ENCODE measurements at regions not wholly inside any gene's neighbourhood (a gene's known extent, or its start where the extent isn't known, plus 50 kb on each side); places are given as distances from the start of the nearest gene placed in this dataset.

DNA sequence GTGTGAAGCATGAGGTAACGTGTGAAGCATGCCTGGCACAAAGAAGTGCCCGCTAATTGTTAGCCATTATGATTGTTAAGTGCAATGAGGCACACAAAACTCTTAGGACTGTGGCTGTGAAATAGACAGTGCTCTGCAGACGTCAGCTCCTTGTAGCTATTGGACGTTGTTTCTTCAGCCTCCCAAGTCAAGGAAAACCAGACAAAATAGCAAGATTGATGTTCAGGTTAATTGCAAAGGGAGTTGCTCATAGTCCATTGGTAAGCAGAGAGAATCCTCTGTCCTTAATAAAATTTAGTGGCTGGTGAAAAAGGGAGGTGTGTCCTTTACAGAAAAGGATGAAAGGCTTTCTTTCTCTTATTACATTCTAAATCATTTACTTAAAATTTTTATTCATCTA is 54.6 kb upstream of the MBP start:
- Mint-ChIP-seq H3K4me3 (no peak overlapping the region), H3K27ac (ENCODE audit: unreplicated experiment) (no peak overlapping the region), H3K9me3 (peaks cover 2% of the 10 kb centered on the region), H3K4me1 (no peaks in the 10 kb centered on the region), H3K36me3 (ENCODE audit: low read depth) (no peaks in the 10 kb centered on the region), H3K27me3 (ENCODE audit: low read depth) (peaks cover 7% of the 10 kb centered on the region)
- TF ChIP-seq CTCF (conservative IDR thresholded peaks at IDR 0.05) = no peak
- no peak for DNase-seq (ENCODE audit: low read depth, low spot score)

- no peak for DNase-seq (ENCODE audit: low read depth, low spot score)
- no peak overlapping the region for H3K4me3 Mint-ChIP-seq
- no peak for TF ChIP-seq CTCF (conservative IDR thresholded peaks at IDR 0.05)
Observed at GRCh38 chr18:77191071-77191751, 58.4 kb upstream of the GALR1 start.

GRCh38 chr18:77197073-77197472 is 52.6 kb upstream of the GALR1 start:
- Mint-ChIP-seq H3K27me3 (ENCODE audit: low read depth) (peaks cover 5% of the 10 kb centered on the region), H3K4me3 (no peak overlapping the region), H3K36me3 (ENCODE audit: low read depth) (no peaks in the 10 kb centered on the region), H3K27ac (ENCODE audit: unreplicated experiment) (no peak overlapping the region), H3K9me3 (peaks cover 12% of the 10 kb centered on the region), H3K4me1 (no peaks in the 10 kb centered on the region)
- no peak for DNase-seq (ENCODE audit: low read depth, low spot score)
- TF ChIP-seq CTCF (conservative IDR thresholded peaks at IDR 0.05) = peak; percentile 20

More at GRCh38 chr18:77191071-77191751, 58.4 kb upstream of the GALR1 start:
- no peak overlapping the region for H3K27ac Mint-ChIP-seq (ENCODE audit: unreplicated experiment)
- H3K27me3 Mint-ChIP-seq (ENCODE audit: low read depth) = peaks cover 11% of the 10 kb centered on the region
- peaks cover 12% of the 10 kb centered on the region for H3K9me3 Mint-ChIP-seq
- H3K4me1 Mint-ChIP-seq = no peaks in the 10 kb centered on the region
- no peaks in the 10 kb centered on the region for H3K36me3 Mint-ChIP-seq (ENCODE audit: low read depth)

GRCh38 chr18:77198663-77199062 is 51.0 kb upstream of the GALR1 start:
- H3K36me3 Mint-ChIP-seq (ENCODE audit: low read depth) = no peaks in the 10 kb centered on the region
- H3K27ac Mint-ChIP-seq (ENCODE audit: unreplicated experiment) = no peak overlapping the region
- H3K4me1 Mint-ChIP-seq = no peaks in the 10 kb centered on the region
- H3K27me3 Mint-ChIP-seq (ENCODE audit: low read depth) = peaks cover 4% of the 10 kb centered on the region
- no peak for DNase-seq (ENCODE audit: low read depth, low spot score)
- TF ChIP-seq CTCF (conservative IDR thresholded peaks at IDR 0.05) = no peak
- no peak overlapping the region for H3K4me3 Mint-ChIP-seq
- H3K9me3 Mint-ChIP-seq = peaks cover 12% of the 10 kb centered on the region

GRCh38 chr18:77199707-77200106 is 49.9 kb upstream of the GALR1 start:
- H3K27ac Mint-ChIP-seq (ENCODE audit: unreplicated experiment) = no peak overlapping the region
- no peaks in the 10 kb centered on the region for H3K4me1 Mint-ChIP-seq
- H3K36me3 Mint-ChIP-seq (ENCODE audit: low read depth) = no peaks in the 10 kb centered on the region
- peaks cover 4% of the 10 kb centered on the region for H3K27me3 Mint-ChIP-seq (ENCODE audit: low read depth)
- peaks cover 4% of the 10 kb centered on the region for H3K9me3 Mint-ChIP-seq
- no peak for TF ChIP-seq CTCF (conservative IDR thresholded peaks at IDR 0.05)
- H3K4me3 Mint-ChIP-seq = no peak overlapping the region
- DNase-seq (ENCODE audit: low read depth, low spot score) = no peak
